PC-9 (cell line): ENCODE measurements at regions not wholly inside any gene's neighbourhood (a gene's known extent, or its start where the extent isn't known, plus 50 kb on each side); places are given as distances from the start of the nearest gene placed in this dataset.
A peak's percentile ranks its signal among the peaks of the same experiment; 100 is the strongest.

Experiments
- EZH2 ChIP-seq: fragments of 200-600 bp; sonication (generic); IDR thresholded peaks from 2 replicates; pipeline ENCODE4 v1.8.0; 2017; ENCODE audit warnings: antibody characterized with exemption, low read depth
- TF ChIP-seq, protein P1 (sequence below): fragments of 200-600 bp; sonication (generic); conservative IDR thresholded peaks from 2 replicates; pipeline ENCODE4 v1.6.1; 2017; ENCODE audit warnings: mixed run types, antibody characterized with exemption, mild to moderate bottlenecking, moderate library complexity

DNA sequence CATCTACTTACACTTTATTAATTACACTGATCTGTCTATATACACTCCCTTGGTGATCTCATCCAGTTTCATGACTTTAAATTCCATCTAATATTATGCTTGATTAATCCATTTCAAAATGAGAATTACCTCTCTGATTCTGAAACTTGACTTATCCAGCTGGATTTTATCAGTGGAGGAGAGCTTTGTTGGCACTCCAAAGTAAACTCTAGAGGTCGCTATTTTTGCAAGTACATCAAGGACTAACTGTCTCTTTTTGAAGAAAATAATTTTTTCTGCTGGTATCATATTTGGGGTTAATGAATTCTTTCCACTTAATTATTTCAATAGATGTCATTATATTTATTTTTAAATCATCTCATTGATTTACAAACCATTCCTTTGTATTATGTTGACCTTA lies 630.3 kb upstream of the MAN1A1 start:
- TF ChIP-seq, protein P1, sequence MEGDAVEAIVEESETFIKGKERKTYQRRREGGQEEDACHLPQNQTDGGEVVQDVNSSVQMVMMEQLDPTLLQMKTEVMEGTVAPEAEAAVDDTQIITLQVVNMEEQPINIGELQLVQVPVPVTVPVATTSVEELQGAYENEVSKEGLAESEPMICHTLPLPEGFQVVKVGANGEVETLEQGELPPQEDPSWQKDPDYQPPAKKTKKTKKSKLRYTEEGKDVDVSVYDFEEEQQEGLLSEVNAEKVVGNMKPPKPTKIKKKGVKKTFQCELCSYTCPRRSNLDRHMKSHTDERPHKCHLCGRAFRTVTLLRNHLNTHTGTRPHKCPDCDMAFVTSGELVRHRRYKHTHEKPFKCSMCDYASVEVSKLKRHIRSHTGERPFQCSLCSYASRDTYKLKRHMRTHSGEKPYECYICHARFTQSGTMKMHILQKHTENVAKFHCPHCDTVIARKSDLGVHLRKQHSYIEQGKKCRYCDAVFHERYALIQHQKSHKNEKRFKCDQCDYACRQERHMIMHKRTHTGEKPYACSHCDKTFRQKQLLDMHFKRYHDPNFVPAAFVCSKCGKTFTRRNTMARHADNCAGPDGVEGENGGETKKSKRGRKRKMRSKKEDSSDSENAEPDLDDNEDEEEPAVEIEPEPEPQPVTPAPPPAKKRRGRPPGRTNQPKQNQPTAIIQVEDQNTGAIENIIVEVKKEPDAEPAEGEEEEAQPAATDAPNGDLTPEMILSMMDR: peak; percentile 50; the same call in 1 of the 2 replicates
- no peak for TF ChIP-seq EZH2
